ENCODE measurements at regions not wholly inside any gene's neighbourhood (a gene's known extent, or its start where the extent isn't known, plus 50 kb on each side); places are given as distances from the start of the nearest gene placed in this dataset.

GRCh38 chr15:35756623-35757022 lies 210.7 kb upstream of the DPH6 start:
- intact Hi-C loops (cut with micrococcal nuclease; ENCODE audit: unreplicated experiment) = loop anchor here (10.0 kb wide), 1 partner anchor 748 kb away; no protein-coding TSS in a partner anchor

GRCh38 chr15:35757361-35757760 lies 211.4 kb upstream of the DPH6 start:
- Mint-ChIP-seq H3K36me3 (ENCODE audit: insufficient read depth, unreplicated experiment) (no peaks in the 10 kb centered on the region), H3K27me3 (ENCODE audit: unreplicated experiment) (no peaks in the 10 kb centered on the region), H3K27ac (ENCODE audit: unreplicated experiment) (no peak overlapping the region), H3K4me3 (ENCODE audit: low read depth, unreplicated experiment) (no peak overlapping the region), H3K9me3 (ENCODE audit: low read depth, unreplicated experiment) (no peaks in the 10 kb centered on the region), H3K4me1 (ENCODE audit: low read depth, unreplicated experiment) (no peaks in the 10 kb centered on the region)
- intact Hi-C loops (cut with micrococcal nuclease; ENCODE audit: unreplicated experiment) = loop anchor here (10.0 kb wide), 1 partner anchor 747 kb away; no protein-coding TSS in a partner anchor
- no peak for DNase-seq
- CTCF ChIA-PET = no interaction called here
- no peak for TF ChIP-seq CTCF (IDR thresholded peaks at IDR 0.05; ENCODE audit: unreplicated experiment)
- no TSS peak for BruUV-seq (replicated peaks)

More at GRCh38 chr15:35756623-35757022, 210.7 kb upstream of the DPH6 start:
- H3K9me3 Mint-ChIP-seq (ENCODE audit: low read depth, unreplicated experiment) = no peaks in the 10 kb centered on the region
- DNase-seq = no peak
- CTCF ChIA-PET = no interaction called here
- BruUV-seq (replicated peaks) = no TSS peak
- H3K36me3 Mint-ChIP-seq (ENCODE audit: insufficient read depth, unreplicated experiment) = no peaks in the 10 kb centered on the region
- H3K4me3 Mint-ChIP-seq (ENCODE audit: low read depth, unreplicated experiment) = no peak overlapping the region
- no peaks in the 10 kb centered on the region for H3K27me3 Mint-ChIP-seq (ENCODE audit: unreplicated experiment)
- H3K4me1 Mint-ChIP-seq (ENCODE audit: low read depth, unreplicated experiment) = no peaks in the 10 kb centered on the region
- no peak for TF ChIP-seq CTCF (IDR thresholded peaks at IDR 0.05; ENCODE audit: unreplicated experiment)
- no peak overlapping the region for H3K27ac Mint-ChIP-seq (ENCODE audit: unreplicated experiment)

GRCh38 chr15:35757765-35758164 lies 211.8 kb upstream of the DPH6 start:
- CTCF ChIA-PET = no interaction called here
- intact Hi-C loops (cut with micrococcal nuclease; ENCODE audit: unreplicated experiment) = loop anchor here (10.0 kb wide), 1 partner anchor 747 kb away; no protein-coding TSS in a partner anchor
- H3K4me3 Mint-ChIP-seq (ENCODE audit: low read depth, unreplicated experiment) = no peak overlapping the region

GRCh38 chr15:35764661-35765519 lies 218.9 kb upstream of the DPH6 start:
- Mint-ChIP-seq H3K27me3 (ENCODE audit: unreplicated experiment) (no peaks in the 10 kb centered on the region), H3K4me3 (ENCODE audit: low read depth, unreplicated experiment) (no peak overlapping the region), H3K36me3 (ENCODE audit: insufficient read depth, unreplicated experiment) (no peaks in the 10 kb centered on the region), H3K27ac (ENCODE audit: unreplicated experiment) (no peak overlapping the region), H3K9me3 (ENCODE audit: low read depth, unreplicated experiment) (no peaks in the 10 kb centered on the region), H3K4me1 (ENCODE audit: low read depth, unreplicated experiment) (no peaks in the 10 kb centered on the region)
- DNase-seq = no peak
- intact Hi-C loops (cut with micrococcal nuclease; ENCODE audit: unreplicated experiment) = no loop called here
- BruUV-seq (replicated peaks) = no TSS peak
- no peak for TF ChIP-seq CTCF (IDR thresholded peaks at IDR 0.05; ENCODE audit: unreplicated experiment)
- CTCF ChIA-PET = no interaction called here

More at GRCh38 chr15:35757765-35758164, 211.8 kb upstream of the DPH6 start:
- H3K27ac Mint-ChIP-seq (ENCODE audit: unreplicated experiment) = no peak overlapping the region
- H3K9me3 Mint-ChIP-seq (ENCODE audit: low read depth, unreplicated experiment) = no peaks in the 10 kb centered on the region
- no peaks in the 10 kb centered on the region for H3K4me1 Mint-ChIP-seq (ENCODE audit: low read depth, unreplicated experiment)
- no TSS peak for BruUV-seq (replicated peaks)
- no peaks in the 10 kb centered on the region for H3K27me3 Mint-ChIP-seq (ENCODE audit: unreplicated experiment)
- no peak for TF ChIP-seq CTCF (IDR thresholded peaks at IDR 0.05; ENCODE audit: unreplicated experiment)
- H3K36me3 Mint-ChIP-seq (ENCODE audit: insufficient read depth, unreplicated experiment) = no peaks in the 10 kb centered on the region
- DNase-seq = no peak

All from Calu3 (cell line).